Kidney epithelial cell (primary cell): ENCODE measurements at regions not wholly inside any gene's neighbourhood (a gene's known extent, or its start where the extent isn't known, plus 50 kb on each side); places are given as distances from the start of the nearest gene placed in this dataset.

Source experiments
- DNase-seq: peaks from one replicate; pipeline ENCODE4 v3.0.0-alpha.2; 2010; ENCODE audit warnings: low read depth
- H3K27me3 ChIP-seq: 2 replicates; pipeline ENCODE4 v1.6.0; 2011; ENCODE audit warnings: low read length; ENCODE audit not compliant: control insufficient read depth, insufficient read depth
- H3K36me3 ChIP-seq: 2 replicates; pipeline ENCODE4 v1.5.1; 2011; ENCODE audit warnings: low read length; ENCODE audit not compliant: control insufficient read depth, insufficient read depth
- H3K4me3 ChIP-seq: 2 replicates; pipeline ENCODE4 v1.5.1; 2011; ENCODE audit warnings: low read depth, mild to moderate bottlenecking, control low read depth, low read length
- TF ChIP-seq, protein P1 (sequence below): IDR thresholded peaks from 2 replicates; pipeline ENCODE4 v1.5.1; 2011; ENCODE audit warnings: mild to moderate bottlenecking, moderate library complexity, low read length, control low read depth, inconsistent platforms; ENCODE audit not compliant: insufficient read depth, poor library complexity, severe bottlenecking

GRCh38 chr6:74581681-74582080 lies 624.2 kb downstream of the COL12A1 start:
- H3K36me3 ChIP-seq: no peaks in the 10 kb centered on the region
- TF ChIP-seq, protein P1, sequence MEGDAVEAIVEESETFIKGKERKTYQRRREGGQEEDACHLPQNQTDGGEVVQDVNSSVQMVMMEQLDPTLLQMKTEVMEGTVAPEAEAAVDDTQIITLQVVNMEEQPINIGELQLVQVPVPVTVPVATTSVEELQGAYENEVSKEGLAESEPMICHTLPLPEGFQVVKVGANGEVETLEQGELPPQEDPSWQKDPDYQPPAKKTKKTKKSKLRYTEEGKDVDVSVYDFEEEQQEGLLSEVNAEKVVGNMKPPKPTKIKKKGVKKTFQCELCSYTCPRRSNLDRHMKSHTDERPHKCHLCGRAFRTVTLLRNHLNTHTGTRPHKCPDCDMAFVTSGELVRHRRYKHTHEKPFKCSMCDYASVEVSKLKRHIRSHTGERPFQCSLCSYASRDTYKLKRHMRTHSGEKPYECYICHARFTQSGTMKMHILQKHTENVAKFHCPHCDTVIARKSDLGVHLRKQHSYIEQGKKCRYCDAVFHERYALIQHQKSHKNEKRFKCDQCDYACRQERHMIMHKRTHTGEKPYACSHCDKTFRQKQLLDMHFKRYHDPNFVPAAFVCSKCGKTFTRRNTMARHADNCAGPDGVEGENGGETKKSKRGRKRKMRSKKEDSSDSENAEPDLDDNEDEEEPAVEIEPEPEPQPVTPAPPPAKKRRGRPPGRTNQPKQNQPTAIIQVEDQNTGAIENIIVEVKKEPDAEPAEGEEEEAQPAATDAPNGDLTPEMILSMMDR: no peak
- H3K27me3 ChIP-seq: no peaks in the 10 kb centered on the region
- no peak overlapping the region for H3K4me3 ChIP-seq
- DNase-seq: no peak

DNA sequence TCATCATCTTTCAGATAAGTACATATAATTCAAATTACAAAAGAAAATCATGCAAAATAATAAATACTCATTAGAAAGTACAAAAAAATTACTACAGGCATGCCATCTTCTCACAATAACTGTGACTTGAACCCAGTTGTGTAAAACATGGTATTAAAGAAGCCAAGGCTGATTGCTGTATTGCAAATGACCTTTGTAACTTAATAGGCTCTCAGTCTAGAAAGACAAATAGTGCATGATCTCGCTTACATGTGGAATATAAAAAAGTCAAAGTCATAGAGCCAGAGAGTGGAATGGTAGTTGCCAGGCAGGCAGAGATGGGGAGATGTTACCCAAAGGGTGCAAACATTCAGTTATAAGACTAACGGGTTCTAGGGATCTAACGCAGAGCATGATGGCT lies 626.1 kb downstream of the COL12A1 start:
- no peak for DNase-seq
- TF ChIP-seq, protein P1: no peak
- H3K36me3 ChIP-seq: no peaks in the 10 kb centered on the region
- no peaks in the 10 kb centered on the region for H3K27me3 ChIP-seq
- no peak overlapping the region for H3K4me3 ChIP-seq

GRCh38 chr6:74579047-74579446 lies 626.8 kb downstream of the COL12A1 start:
- no peak for DNase-seq
- no peaks in the 10 kb centered on the region for H3K36me3 ChIP-seq

GRCh38 chr6:74578339-74578738 lies 627.5 kb downstream of the COL12A1 start:
- no peak overlapping the region for H3K4me3 ChIP-seq
- DNase-seq: peak; percentile 35
- H3K36me3 ChIP-seq: no peaks in the 10 kb centered on the region
- TF ChIP-seq, protein P1: no peak
- H3K27me3 ChIP-seq: no peaks in the 10 kb centered on the region

More at GRCh38 chr6:74579047-74579446, 626.8 kb downstream of the COL12A1 start:
- TF ChIP-seq, protein P1: no peak
- H3K4me3 ChIP-seq: no peak overlapping the region
- no peaks in the 10 kb centered on the region for H3K27me3 ChIP-seq

- H3K4me3 ChIP-seq: no peak overlapping the region
- DNase-seq: no peak
- TF ChIP-seq, protein P1: no peak
- H3K36me3 ChIP-seq: no peaks in the 10 kb centered on the region
- no peaks in the 10 kb centered on the region for H3K27me3 ChIP-seq
These were observed 628.2 kb downstream of the COL12A1 start for GRCh38 chr6:74577619-74578018.

DNA sequence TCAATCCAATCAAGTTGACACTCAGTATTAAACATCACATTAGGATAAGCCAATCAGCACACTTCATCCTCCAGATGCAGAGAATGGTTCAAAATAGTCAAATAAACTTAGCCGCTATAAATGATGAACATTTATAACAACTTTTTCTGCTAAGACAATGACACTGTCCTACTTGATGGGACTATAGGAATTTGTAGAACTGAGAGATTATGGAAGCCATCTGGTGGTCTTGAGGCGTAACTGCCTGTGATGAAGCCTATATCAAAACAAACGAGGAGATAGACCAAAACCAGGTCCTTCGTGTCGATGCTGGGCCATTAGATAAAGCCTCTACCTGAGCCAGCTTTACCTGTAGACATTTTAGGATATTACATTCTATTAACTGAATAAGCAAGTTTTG lies 631.1 kb downstream of the COL12A1 start:
- H3K4me3 ChIP-seq: no peak overlapping the region
- TF ChIP-seq, protein P1: peak; percentile 47
- no peak for DNase-seq
- no peaks in the 10 kb centered on the region for H3K36me3 ChIP-seq
- H3K27me3 ChIP-seq: no peaks in the 10 kb centered on the region
